AG08395 (cell line): ENCODE measurements at regions not wholly inside any gene's neighbourhood (a gene's known extent, or its start where the extent isn't known, plus 50 kb on each side); places are given as distances from the start of the nearest gene placed in this dataset.
"Not testable (repeated sequence)": the region's sequence is repeated elsewhere in the genome, so short reads cannot be mapped to it uniquely, and the experiment has no call there.

Experiments used
- DNase-seq: peaks from one replicate; pipeline ENCODE4 v3.0.0; 2012; ENCODE audit warnings: mixed read lengths, low spot score

DNA sequence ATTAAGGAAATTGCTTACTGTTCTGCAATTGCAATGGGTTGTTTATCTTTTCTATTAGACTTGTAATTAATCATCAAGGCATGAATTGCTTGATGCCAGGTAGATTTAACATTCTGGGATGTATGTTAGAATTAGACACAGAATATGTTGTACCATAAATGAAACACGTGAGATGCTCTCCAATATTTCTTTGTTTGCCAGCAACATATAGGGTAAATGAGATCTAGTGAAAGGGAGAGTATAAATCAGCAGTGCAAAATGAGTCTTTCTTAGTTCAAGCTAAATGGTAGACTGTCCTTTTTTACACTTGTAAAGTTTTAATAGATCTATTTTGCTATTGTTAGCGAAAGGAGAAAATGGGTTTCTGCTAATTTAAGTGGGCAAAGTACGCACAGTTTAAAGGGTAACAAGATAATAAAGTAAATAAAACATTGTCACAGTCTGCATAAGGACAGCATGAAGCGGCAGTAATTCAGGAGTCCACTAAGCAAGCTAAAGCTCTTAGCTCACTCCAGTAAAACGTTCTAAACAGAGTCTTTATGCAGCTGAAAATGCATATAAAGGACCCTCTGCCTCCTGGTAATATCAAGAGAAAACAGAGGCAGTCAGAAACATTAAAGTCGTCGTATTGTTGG is 1137.1 kb downstream of the OLFM4 start:
- no peak for DNase-seq

DNA sequence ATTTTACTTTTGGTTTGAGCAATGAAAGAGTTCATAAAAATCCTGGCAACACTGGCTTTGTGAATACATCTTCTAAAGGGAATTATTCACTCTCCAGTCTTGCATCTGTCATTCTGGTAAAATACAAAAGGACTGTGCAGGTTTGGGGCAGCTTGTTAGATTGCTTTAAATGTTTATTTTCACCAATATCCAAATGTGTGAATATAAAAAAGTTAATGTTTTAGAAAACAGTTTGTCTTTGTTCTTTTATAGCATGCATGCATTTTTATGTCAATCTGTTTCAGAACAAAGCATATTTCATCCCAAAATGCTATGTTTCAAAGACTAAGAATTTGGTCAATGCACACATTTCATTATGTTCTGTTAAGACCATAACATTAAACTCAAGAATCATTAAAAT is 1145.4 kb downstream of the OLFM4 start:
- no peak for DNase-seq

DNA sequence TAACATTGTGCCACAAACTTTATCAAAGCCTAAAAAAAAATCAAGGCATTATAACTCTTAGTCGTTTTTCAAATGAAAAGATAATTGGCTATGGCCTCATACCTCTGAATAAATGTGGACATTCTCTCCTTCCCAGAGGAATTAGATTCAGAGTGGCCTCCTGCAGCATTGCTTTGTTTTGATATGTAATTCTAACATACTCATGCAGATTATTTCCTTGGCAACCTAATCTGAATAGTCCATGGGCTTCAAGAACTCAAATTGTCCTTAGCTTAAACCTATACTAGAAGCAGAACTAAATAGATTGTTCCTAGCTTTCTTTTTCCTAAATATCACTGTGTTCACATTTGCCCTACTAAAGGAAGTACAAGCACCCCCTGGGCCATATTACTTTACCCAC is 1146.9 kb downstream of the OLFM4 start:
- DNase-seq: no peak

DNA sequence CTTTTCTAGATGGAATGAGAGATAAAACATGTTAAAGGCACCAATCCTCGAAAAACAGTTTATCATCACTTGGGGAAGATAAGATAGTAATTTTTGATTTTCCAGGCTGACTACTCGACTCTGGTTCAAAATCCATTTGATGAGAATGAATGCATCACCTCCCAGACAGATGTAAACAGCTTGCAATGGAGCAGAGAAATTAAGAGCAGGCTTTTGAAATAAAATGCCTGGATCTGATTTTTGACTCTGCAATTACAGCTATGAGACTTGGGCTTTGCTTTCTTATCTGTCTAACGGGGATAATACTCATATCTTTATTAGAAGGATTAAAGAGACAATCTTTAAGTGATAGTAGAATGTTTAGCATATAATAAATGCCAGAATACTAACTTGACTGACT is 1148.9 kb downstream of the OLFM4 start:
- no peak for DNase-seq

DNA sequence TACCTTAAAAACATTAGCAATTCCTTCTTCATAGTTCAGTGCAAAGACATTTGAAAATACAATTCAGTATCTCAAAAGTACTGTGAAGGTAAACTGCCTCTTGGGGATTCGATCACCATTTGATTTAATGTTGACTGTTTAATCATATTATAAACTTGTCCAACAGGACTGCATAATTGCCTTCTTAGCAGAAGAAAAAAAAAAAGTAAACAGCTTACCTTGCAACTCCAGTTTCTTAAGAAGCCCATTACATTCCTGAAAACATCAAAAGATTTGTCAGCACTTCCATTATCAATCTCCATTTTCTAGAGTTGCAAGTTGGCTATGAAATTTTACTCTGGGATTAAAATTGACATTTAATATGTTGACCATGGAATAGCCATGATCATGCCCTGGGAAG is 1154.6 kb downstream of the OLFM4 start:
- DNase-seq: no peak

DNA sequence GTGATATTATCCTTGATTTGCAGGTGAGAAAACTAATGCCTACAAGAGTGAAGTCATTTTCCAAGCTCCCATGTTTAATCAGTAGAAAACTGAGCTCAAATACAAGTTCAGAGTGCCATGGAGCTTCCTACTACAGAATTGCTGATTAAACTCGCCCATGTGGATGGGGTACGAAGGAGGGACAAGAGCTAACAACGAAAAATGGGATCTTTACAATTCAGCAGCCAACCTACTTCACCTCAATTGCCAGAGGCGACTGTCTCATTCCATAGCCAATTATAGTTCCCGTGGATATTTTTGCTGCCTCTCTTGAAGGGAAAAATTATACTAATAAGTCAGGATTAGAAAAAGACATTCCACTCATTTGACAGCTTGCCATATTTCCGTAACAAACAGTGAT is 1155.1 kb downstream of the OLFM4 start:
- no peak for DNase-seq

DNA sequence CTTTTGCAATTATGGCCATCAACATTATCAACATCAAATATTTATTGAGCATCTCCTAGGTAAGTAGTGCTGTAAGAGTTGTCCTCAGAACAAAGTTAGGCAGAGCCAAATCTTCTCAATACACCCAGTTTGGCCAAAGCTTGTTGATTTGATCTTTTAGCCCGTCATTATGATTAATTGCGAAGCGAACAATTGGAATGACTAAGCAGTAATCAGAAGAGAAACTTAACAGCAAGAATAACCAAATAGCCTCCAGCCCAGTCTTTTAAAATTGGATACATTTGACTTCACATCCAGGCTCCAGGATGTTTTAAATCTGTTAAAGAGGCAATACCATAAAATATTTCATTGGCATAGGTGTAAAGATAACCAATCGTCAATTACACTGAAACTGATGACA is 1156.0 kb downstream of the OLFM4 start:
- DNase-seq: no peak

DNA sequence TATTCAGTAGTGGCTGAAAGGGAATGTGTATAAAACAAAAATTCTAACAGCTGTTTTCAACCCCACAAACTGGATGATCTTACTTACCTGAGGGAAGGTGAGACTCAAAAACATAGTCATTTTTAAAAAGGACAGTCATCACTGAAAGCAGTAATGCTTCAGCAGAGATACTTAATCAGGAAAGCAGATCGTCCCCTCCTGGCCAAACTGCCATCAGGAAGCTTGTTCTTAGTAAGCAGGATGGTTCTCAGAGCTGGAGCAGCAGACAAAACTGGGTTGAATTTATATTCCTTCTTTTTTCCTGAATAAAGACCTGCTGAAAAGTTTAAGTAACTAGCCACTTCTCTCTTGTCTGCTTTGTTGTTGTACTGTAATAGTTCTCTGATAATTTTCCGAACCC is 1156.5 kb downstream of the OLFM4 start:
- DNase-seq: no peak

DNA sequence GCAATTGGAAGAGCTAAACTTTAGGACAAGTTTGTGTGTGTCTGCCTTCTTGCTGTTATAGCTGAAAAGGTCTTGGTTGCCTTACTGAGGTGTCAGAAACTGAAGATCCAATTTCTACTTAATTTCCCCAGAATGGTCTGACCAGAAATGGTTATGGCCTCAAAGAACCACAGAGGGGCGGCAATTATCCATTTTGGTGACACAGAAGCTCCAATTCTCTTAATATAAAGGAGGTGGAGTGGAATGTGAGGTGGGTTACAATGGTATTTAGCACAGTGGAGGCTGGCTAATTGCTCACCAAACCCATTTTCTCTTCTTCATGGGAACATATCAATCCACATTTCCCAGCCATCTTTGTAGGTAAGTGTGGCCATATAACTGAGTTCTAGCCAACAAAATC is 1157.2 kb downstream of the OLFM4 start:
- no peak for DNase-seq

DNA sequence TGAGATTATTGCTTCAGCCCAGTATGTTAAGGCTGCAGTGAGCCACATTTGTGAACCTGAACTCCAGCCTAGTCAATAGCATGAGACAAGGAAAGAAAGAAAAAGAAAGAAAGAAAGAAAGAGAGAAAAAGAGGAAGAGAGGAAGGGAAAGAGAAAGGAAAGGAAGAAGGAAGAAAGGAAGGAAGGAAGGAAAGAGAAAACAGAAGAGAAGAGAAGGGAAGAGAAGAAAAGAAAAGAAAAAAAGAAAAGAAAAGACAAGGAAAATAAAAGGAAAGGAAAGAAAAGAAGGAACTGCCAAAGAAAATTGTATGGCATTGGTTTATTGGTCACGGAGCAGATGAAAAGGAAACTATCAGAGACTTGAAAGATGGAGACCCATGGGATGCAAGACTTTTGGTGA is 1158.8 kb downstream of the OLFM4 start:
- no peak for DNase-seq

DNA sequence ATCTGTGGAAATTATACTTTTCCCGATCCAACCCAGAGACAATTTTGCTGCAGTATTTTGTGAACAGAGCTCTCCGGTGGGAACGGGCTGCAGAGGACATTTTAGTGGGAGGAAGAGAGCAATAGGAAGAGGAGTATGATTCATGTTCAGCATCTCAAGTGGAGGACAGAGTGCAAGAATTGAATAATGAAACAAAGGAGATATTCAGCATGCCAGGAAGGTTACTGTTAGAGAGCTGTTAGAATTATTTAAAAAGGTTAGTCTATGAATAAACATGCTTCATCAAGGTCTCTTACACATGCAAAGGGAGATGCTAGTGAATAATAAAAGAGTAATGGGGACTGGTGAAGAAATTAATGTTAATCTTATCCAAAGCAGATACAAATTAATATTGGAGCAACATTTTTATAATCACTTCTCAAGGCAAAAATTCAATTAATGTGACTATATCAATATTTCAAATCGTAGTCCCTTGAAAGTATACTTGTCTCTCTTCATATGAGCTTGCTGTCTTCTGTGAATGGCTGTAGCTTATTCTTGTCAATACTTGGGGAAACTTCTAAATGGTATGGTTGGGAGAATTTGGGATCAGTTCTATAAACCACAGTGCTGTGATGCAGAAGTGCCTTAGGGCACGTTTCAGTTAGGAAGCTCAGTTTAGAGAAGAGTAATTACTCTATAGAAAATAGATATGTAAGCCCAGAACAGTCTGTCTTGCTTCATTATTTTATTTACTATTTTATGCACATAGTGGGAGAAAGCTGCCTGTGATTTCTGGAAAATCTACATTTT is 1165.8 kb downstream of the OLFM4 start:
- DNase-seq: no peak

DNA sequence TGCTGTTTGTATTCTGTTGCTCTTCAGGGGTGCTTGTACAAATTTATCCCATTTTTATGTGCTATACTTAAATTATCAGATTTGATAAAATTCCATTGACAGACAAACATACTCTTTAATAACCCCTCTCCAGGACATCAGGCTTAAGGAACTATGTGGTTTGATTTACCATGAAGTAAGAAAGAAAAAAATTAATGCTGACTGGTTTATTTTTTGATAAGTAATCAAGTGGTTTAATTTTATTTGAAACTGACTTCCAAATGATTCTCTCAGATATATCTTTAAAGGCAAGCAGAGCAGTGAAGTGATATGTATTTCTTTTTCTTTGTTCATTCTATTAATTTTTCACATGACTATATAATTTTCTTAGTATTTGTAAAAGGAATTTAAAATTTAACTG is 1168.1 kb downstream of the OLFM4 start:
- DNase-seq: no peak

DNA sequence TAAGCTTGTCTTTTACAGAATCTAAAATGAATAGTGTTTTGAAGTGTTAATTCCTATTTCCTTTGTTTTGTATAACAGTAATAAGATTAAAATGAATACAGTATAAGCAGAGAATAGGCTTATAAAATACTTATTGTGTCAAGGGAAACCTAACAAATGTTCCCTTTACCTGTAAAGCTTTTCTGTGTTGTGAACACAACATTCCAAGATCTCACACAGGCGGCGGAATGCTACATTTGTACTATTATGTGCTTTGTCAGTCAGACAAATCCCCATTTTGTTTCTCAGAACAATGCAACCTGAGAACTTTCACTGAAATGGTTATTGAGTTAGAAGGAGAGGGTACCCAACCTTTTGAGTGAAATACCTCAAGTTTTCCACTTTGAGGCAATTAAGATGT is 1170.3 kb downstream of the OLFM4 start:
- no peak for DNase-seq

DNA sequence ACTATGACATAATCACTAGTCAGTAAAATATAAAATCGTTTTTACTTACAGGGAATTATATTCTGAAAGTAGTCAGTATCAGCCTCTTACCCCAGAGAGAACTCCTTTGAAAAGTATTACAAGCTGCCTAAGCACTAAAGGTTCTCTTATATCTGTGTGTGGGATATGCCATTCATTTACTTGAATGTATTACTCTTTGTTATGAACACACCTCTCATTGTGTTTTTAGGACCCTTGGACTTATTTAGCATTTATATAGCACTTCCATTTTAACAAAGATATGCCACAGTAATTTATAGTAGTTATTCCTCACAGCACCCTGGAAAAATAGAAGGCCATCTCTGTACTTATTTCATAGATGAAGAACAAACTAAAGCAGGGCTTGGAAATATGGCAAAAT is 1178.0 kb downstream of the OLFM4 start:
- DNase-seq: no peak

DNA sequence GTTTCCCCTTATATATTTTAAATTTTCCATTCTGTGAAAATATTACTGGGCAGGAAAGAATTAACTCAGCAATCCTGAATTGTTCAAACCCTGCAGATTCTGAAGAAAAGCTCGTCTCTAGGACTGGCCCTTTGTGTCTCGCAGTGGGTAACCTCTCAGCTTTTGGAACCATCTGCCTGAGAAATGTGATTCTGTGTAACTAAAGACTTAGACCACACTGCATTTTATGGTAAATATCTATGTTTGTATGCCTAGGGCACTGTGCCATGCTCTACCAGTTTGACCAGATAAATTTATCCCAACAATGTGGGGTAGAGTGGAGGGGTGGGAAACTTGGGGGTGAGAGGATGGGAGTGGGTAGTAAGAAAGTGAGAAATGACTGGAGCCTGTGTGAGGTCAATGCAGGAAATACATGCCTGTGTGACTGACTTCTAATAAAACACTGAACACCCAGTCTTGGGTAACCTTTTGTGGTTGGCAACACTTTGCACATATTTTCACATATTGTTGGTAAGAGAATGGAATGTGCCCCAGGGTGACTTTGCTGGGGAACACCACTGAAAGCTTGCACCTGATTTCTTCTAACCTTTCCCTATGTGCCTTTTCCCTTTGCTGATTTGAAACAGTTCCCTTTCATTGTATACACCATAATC is 1181.9 kb downstream of the OLFM4 start:
- no peak for DNase-seq

DNA sequence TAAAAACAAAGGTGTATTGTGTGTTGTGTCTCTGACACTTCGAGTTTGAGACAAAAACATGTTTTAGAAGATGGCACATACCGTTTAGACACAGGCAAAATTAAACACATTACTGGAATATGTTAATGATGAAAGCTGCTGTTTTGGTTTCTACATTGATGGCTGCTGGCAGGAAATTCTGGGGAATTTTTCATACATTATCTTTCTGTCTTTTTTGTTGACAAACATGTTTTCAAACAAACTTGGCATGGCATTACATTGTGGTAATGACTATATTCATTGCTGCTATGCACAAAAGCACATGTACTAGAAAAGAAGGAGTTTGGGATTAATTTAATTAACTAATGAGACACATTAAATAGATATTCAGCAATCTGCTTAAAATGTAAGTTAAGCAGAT is 1187.6 kb downstream of the OLFM4 start:
- DNase-seq: no peak

DNA sequence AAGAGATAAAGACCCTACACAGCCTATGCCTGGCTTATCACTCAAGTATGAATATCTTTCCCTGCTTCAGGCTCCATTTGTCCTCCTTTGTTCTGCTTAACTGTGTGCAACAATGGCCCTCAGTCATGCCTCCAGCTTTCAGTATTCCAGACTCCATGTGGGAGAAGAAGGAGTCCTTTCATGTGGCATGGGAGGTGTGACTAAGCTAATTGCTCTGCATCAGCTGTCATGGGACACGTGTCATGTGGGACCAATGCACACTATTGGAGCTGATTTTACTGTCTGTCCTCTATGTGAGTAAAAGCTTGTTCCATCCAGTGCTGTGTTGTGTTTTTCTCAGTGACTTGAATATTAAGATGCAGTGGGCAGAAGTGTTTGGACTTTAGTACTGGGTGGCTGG is 1198.3 kb downstream of the OLFM4 start:
- no peak for DNase-seq

DNA sequence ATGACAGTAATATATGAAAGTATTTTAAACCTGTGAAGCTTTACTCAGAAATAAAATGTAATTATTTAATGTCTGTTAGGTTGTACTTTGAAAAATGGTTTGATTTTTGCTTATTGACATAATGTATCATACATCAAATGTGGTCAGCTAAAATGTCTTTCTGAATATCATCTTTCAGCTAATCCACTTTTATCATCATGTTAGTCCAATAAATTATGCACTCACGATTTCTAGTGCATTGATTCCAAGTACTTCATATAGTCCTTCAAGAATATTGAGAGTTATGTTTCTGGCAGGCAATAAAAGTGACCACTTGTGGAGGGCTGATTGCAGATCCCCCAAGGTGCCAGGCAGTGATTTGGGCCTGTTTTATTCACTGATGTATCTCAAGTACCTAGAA is 1204.1 kb downstream of the OLFM4 start:
- DNase-seq: no peak

DNA sequence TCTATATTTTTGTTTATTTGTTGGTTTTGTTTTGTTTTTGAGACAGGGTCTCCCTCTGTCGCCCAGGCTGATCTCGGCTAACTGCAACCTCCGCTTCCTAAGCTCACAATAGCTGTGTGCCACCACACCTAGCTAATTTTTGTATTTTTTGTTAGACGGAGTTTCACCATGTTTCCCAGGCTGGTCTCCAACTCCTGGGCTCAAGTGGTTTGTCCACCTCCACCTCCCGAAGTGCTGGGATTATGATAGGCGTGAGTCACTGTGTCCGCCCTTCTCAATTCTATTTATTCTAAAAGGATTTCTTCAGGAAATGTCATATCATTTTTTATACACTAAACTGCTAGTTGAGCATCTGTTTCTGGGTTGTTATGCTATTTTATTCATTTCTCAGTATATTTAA is 1206.0 kb downstream of the OLFM4 start:
- DNase-seq: no peak

DNA sequence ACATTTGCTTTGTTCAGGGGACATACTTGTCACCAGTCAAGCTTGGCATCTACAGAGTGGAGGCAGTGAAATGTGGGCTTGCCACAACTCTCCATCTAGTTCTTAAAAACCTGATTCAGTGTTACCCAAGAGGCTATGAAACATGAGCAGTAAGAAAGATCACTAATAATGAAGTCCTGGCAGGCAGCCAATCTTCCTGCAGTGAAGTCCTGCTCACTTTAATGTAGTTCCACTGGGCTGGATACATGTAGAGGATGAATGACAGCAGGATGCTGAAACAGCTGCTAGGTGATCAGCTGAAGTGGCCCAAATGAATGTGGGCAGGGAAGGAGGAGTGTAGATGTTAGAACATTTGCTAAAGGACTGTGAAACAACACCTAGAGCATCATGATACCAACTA is 1213.1 kb downstream of the OLFM4 start:
- peak; percentile 1 for DNase-seq

DNA sequence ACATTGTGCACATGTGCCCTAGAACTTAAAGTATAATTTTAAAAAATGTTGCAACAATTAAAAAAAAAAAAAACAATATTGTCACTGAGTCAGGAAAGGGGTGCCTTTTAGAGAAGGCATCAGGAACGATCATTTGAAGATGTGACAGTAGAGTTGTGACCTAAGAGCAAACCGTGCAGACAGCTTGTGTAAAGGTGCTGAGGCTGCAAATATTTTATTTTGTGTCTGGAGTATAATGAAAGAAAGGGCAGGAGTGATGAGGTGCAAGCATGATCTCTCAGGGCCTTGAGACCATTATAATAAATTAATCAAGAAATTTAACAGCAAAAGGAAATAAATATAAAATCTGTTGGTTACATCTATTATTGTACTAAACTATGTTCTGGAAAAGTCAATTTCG is 1219.7 kb downstream of the OLFM4 start:
- DNase-seq: no peak

DNA sequence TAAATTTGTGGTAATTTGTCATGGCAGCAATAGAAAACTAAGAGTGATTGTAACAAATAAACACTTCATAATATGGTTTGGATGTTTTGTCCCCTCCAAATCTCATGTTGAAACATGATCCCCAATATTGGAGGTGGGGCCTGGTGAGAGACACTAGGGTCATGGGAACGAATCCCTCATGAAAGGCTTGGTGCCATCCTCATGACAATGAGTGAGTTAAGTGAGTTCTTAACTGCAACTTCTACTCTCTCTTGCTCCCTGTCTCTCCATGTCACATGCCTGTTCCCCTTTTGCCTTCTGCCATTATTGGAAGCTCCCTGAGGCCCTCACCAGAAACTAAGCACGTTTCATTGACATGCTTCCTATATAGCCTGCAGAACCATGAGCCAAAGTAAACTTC is 1233.2 kb downstream of the OLFM4 start:
- DNase-seq: no peak

DNA sequence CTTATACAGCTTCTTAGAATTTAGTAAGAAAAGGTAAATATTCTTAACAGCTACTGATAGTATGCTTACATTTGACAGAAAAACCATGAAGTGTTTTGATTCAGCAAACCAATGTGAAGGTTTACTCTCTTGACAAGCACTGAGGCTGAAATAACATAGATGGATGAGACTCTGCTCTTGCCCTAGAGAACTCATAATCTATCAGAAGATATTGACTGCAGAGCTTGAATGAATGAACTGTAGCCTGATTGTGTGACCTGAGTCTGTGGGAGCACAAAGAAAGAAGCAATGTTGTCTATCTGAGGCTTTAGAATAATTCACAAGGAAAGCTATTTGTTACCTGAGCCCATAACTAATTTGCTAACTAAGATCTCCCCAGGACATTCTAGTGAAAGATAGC is 1235.3 kb downstream of the OLFM4 start:
- no peak for DNase-seq

DNA sequence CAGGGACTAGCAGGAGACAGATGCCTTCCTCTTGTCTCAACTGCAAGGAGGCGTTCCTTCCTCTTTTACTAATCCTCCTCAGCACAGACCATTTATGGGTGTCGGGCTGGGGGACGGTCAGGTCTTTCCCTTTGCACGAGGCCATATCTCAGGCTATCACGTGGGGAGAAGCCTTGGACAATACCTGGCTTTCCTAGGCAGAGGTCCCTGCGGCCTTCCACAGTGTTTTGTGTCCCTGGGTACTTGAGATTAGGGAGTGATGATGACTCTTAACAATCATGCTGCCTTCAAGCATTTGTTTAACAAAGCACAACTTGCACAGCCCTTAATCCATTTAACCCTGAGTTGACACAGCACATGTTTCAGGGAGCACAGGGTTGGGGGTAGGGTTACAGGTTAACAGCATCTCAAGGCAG is 1238.6 kb downstream of the OLFM4 start:
- not testable (repeated sequence) for DNase-seq
